ENCODE measurements at regions not wholly inside any gene's neighbourhood (a gene's known extent, or its start where the extent isn't known, plus 50 kb on each side); places are given as distances from the start of the nearest gene placed in this dataset.

DNA sequence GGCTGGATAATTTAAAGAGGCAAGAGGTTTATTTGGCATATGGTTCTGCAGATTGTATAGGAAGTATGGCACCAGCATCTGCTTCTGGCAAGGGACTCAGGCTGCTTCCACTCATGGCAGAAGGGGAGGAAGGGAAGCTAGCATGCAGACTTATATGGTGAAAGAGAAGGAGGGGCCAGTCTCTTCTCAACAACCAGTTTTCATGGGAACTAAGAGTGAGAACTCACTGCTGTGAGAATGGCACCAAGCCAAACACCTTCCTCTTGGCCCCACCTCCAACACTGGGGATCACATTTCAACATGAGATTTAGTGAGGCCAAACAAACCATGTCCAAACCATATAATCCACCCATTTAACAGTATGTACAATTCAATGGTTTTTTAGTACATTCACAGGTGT, 113.3 kb upstream of the SHB start:
- H3K4me2 ChIP-seq (ENCODE audit: low read depth, low read length): no peak overlapping the region
- no peak for DNase-seq
- TF ChIP-seq, protein P1, sequence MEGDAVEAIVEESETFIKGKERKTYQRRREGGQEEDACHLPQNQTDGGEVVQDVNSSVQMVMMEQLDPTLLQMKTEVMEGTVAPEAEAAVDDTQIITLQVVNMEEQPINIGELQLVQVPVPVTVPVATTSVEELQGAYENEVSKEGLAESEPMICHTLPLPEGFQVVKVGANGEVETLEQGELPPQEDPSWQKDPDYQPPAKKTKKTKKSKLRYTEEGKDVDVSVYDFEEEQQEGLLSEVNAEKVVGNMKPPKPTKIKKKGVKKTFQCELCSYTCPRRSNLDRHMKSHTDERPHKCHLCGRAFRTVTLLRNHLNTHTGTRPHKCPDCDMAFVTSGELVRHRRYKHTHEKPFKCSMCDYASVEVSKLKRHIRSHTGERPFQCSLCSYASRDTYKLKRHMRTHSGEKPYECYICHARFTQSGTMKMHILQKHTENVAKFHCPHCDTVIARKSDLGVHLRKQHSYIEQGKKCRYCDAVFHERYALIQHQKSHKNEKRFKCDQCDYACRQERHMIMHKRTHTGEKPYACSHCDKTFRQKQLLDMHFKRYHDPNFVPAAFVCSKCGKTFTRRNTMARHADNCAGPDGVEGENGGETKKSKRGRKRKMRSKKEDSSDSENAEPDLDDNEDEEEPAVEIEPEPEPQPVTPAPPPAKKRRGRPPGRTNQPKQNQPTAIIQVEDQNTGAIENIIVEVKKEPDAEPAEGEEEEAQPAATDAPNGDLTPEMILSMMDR (IDR thresholded peaks at IDR 0.05; ENCODE audit: low read length): no peak
- TF ChIP-seq EZH2phosphoT487 (IDR thresholded peaks at IDR 0.05; ENCODE audit: low read length): no peak
- no peak for TF ChIP-seq EZH2 (optimal IDR thresholded peaks at IDR 0.05; ENCODE audit: low read depth, low read length)

DNA sequence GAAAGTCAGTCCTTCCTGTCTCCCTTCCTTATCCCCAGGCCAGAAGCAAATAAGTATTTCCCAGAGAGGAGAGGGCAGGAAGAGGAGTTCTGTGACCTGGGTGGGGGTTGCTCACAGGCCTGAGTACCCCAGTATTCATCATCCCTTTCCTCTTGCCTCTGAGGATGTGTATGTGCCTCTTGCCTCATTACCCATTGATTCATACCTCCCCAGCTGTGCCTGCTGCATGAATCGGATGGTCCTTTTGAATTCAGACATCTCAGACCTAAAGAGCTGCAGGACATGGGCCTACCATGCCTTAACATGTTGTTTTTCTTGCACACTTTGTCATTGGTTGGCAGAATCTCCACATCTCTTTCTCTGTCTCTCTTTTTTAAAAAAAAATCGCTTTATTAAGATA, 112.8 kb upstream of the SHB start:
- H3K4me3 ChIP-seq (ENCODE audit: low read length): no peak overlapping the region
- no peaks in the 10 kb centered on the region for H3K27me3 ChIP-seq (replicated peaks; ENCODE audit: insufficient read depth, low read length)
- H3K4me1 ChIP-seq (ENCODE audit: low read length): no peaks in the 10 kb centered on the region
- H3K9ac ChIP-seq (ENCODE audit: low read length): no peak overlapping the region
- H3K36me3 ChIP-seq (replicated peaks; ENCODE audit: insufficient read depth, low read length): no peaks in the 10 kb centered on the region
- H3F3A ChIP-seq (ENCODE audit: insufficient read depth, low read length): no peaks in the 10 kb centered on the region
- H3K79me2 ChIP-seq (ENCODE audit: low read length): no peaks in the 10 kb centered on the region
- no peaks in the 10 kb centered on the region for H3K9me2 ChIP-seq (replicated peaks; ENCODE audit: insufficient read depth, low read length)
- H4K20me1 ChIP-seq (ENCODE audit: insufficient read depth, low read length): no peaks in the 10 kb centered on the region
- H3K4me2 ChIP-seq (ENCODE audit: low read depth, low read length): no peak overlapping the region
- no peaks in the 10 kb centered on the region for H3K9me3 ChIP-seq (replicated peaks; ENCODE audit: insufficient read depth, low read length)
- H3K27ac ChIP-seq (ENCODE audit: low read length): no peak overlapping the region
- TF ChIP-seq, protein P1 (IDR thresholded peaks at IDR 0.05; ENCODE audit: low read length): no peak
- no peak for TF ChIP-seq EZH2phosphoT487 (IDR thresholded peaks at IDR 0.05; ENCODE audit: low read length)
- no peak overlapping the region for H2AFZ ChIP-seq (ENCODE audit: low read length)
- DNase-seq: no peak

More for the DNA sequence above, 113.3 kb upstream of the SHB start:
- no peaks in the 10 kb centered on the region for H4K20me1 ChIP-seq (ENCODE audit: insufficient read depth, low read length)
- H2AFZ ChIP-seq (ENCODE audit: low read length): no peak overlapping the region
- no peaks in the 10 kb centered on the region for H3K36me3 ChIP-seq (replicated peaks; ENCODE audit: insufficient read depth, low read length)
- no peaks in the 10 kb centered on the region for H3K9me2 ChIP-seq (replicated peaks; ENCODE audit: insufficient read depth, low read length)
- no peaks in the 10 kb centered on the region for H3K9me3 ChIP-seq (replicated peaks; ENCODE audit: insufficient read depth, low read length)
- H3K79me2 ChIP-seq (ENCODE audit: low read length): no peaks in the 10 kb centered on the region
- H3K27me3 ChIP-seq (replicated peaks; ENCODE audit: insufficient read depth, low read length): no peaks in the 10 kb centered on the region
- H3K9ac ChIP-seq (ENCODE audit: low read length): no peak overlapping the region
- no peaks in the 10 kb centered on the region for H3F3A ChIP-seq (ENCODE audit: insufficient read depth, low read length)
- H3K4me1 ChIP-seq (ENCODE audit: low read length): no peaks in the 10 kb centered on the region
- H3K4me3 ChIP-seq (ENCODE audit: low read length): no peak overlapping the region
- no peak overlapping the region for H3K27ac ChIP-seq (ENCODE audit: low read length)

DNA sequence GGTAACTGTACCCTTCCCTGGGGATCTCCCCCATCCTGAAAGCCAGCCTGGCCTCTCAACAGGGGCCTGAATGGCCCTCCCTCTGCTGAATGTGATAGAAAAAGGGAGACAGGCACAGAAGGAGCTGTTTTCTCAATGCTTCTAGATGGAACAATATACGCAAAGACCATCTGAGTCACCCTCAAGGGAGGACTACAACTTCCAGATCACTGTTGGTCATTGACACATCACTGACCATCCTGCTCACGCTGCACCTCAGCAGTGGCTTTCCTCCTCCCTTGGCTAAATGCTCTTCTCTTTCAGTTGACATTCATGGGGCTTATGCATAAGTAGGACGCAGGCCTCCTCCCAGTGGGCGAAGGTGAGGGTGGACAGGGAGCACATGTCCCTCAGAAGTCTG, 112.2 kb upstream of the SHB start:
- Histone ChIP-seq H3K4me1 (ENCODE audit: low read length) (no peaks in the 10 kb centered on the region), H3K9ac (ENCODE audit: low read length) (no peak overlapping the region)
- TF ChIP-seq EZH2 (optimal IDR thresholded peaks at IDR 0.05; ENCODE audit: low read depth, low read length): no peak
- TF ChIP-seq EZH2phosphoT487 (IDR thresholded peaks at IDR 0.05; ENCODE audit: low read length): no peak
- TF ChIP-seq, protein P1 (IDR thresholded peaks at IDR 0.05; ENCODE audit: low read length): no peak

More for the DNA sequence above, 112.2 kb upstream of the SHB start:
- no peak overlapping the region for H3K4me2 ChIP-seq (ENCODE audit: low read depth, low read length)
- H3K9me3 ChIP-seq (replicated peaks; ENCODE audit: insufficient read depth, low read length): no peaks in the 10 kb centered on the region
- no peak overlapping the region for H2AFZ ChIP-seq (ENCODE audit: low read length)
- no peaks in the 10 kb centered on the region for H3K27me3 ChIP-seq (replicated peaks; ENCODE audit: insufficient read depth, low read length)
- no peaks in the 10 kb centered on the region for H4K20me1 ChIP-seq (ENCODE audit: insufficient read depth, low read length)
- no peak for DNase-seq
- no peak overlapping the region for H3K4me3 ChIP-seq (ENCODE audit: low read length)
- H3K79me2 ChIP-seq (ENCODE audit: low read length): no peaks in the 10 kb centered on the region
- no peak overlapping the region for H3K27ac ChIP-seq (ENCODE audit: low read length)
- H3F3A ChIP-seq (ENCODE audit: insufficient read depth, low read length): no peaks in the 10 kb centered on the region
- no peaks in the 10 kb centered on the region for H3K9me2 ChIP-seq (replicated peaks; ENCODE audit: insufficient read depth, low read length)
- no peaks in the 10 kb centered on the region for H3K36me3 ChIP-seq (replicated peaks; ENCODE audit: insufficient read depth, low read length)

Measured in MM.1S (cell line).